A549 (cell line): ENCODE measurements at regions not wholly inside any gene's neighbourhood (a gene's known extent, or its start where the extent isn't known, plus 50 kb on each side); places are given as distances from the start of the nearest gene placed in this dataset.

ENCODE experiments used
- ATAC-seq, 2 experiments: fragments of 200-7000 bp in 1 of 2; fragments of >200 bp in 1 of 2; cut with Nextera tagmentation in 1 of 2; cut with Tn5 transposase in 1 of 2; 3 replicates each; pipeline versions ENCODE4 v1.8.0 to v1.9.1; 2018 to 2020; ENCODE audit warnings: mild to moderate bottlenecking in 1 of 2, moderate library complexity in 1 of 2
- CTCF ChIA-PET: fragments of 300-600 bp; sonication (Branson Sonifier 250); formaldehyde crosslinking; extraction: SDS; loops from one replicate; lab custom pipeline; 2021; ENCODE audit warnings: antibody characterized with exemption, inconsistent platforms; lab: Yijun Ruan, JAX
- POLR2A ChIA-PET: fragments of 350-600 bp; formaldehyde crosslinking; extraction: SDS; loops from one replicate; lab custom pipeline; 2021; ENCODE audit warnings: antibody characterized with exemption, inconsistent platforms; lab: Yijun Ruan, JAX
- DNase-seq, 2 experiments: peaks; one replicate each; pipeline versions ENCODE4 v3.0.0 to v3.0.0-alpha.2; 2011 to 2016; ENCODE audit warnings: low read depth in 1 of 2, low spot score in 1 of 2
- FAIRE-seq: peaks from 2 replicates; lab custom pipeline; 2011; peaks lifted over from hg19 to GRCh38; lab: Jason Lieb, UNC
- H3K27ac ChIP-seq, 2 experiments: fragments of >200 bp; sonication (Bioruptor Twin); formaldehyde crosslinking; 3 replicates each; pipeline ENCODE4 v1.5.1; 2016 to 2017
- H3K4me1 ChIP-seq: fragments of >200 bp; sonication (Bioruptor Twin); formaldehyde crosslinking; 3 replicates; pipeline ENCODE4 v1.6.1; 2016
- H3K4me2 ChIP-seq: fragments of >200 bp; sonication (Bioruptor Twin); formaldehyde crosslinking; 3 replicates; pipeline ENCODE4 v1.6.1; 2016
- H3K4me3 ChIP-seq: fragments of >200 bp; sonication (Bioruptor Twin); formaldehyde crosslinking; 3 replicates; pipeline ENCODE4 v1.5.1; 2016
- H3K9me3 ChIP-seq: fragments of >200 bp; sonication (Bioruptor Twin); formaldehyde crosslinking; 3 replicates; pipeline ENCODE4 v1.6.1; 2016
- BHLHE40 ChIP-seq: IDR thresholded peaks from 2 replicates; pipeline ENCODE4 v1.6.1; 2012; ENCODE audit warnings: low read depth, low read length, inconsistent platforms
- CBX2 ChIP-seq: fragments of 200-600 bp; sonication (generic); IDR thresholded peaks from 2 replicates; pipeline ENCODE4 v1.6.1; 2016; ENCODE audit warnings: low read depth, mild to moderate bottlenecking, borderline replicate concordance
- CEBPB ChIP-seq, 2 experiments: fragments of >200 bp in 1 of 2; sonication (Bioruptor Twin) in 1 of 2; formaldehyde crosslinking in 1 of 2; IDR thresholded peaks; 2 replicates each; pipeline ENCODE4 v1.6.1; 2012 to 2016
- CHD4 ChIP-seq: fragments of 200-600 bp; sonication (generic); IDR thresholded peaks from 2 replicates; pipeline ENCODE4 v1.6.1; 2016; ENCODE audit warnings: antibody characterized with exemption, mild to moderate bottlenecking, borderline replicate concordance
- EHMT2 ChIP-seq: fragments of 200-600 bp; sonication (generic); IDR thresholded peaks from 2 replicates; pipeline ENCODE4 v1.6.1; 2016; ENCODE audit warnings: antibody characterized with exemption, low read depth, mild to moderate bottlenecking, moderate library complexity
- ELK1 ChIP-seq: fragments of 150-350 bp; IDR thresholded peaks from 2 replicates; pipeline ENCODE4 v1.6.1; 2014; ENCODE audit warnings: low read depth, mild to moderate bottlenecking, low read length
- ESRRA ChIP-seq: fragments of 150-350 bp; IDR thresholded peaks from 2 replicates; pipeline ENCODE4 v1.6.1; 2014; ENCODE audit warnings: mild to moderate bottlenecking, low read length, borderline replicate concordance
- FOSB ChIP-seq: fragments of 250-450 bp; sonication (Bioruptor Pico); IDR thresholded peaks from 2 replicates; pipeline ENCODE4 v1.5.0; 2020; ENCODE audit warnings: mild to moderate bottlenecking, moderate library complexity
- FOSL2 ChIP-seq, 2 experiments: fragments of 450-650 bp in 1 of 2; fragments of >200 bp in 1 of 2; sonication (Bioruptor Twin) in 1 of 2; formaldehyde crosslinking; IDR thresholded peaks; 2 replicates each; pipeline versions ENCODE4 v1.5.0 to v1.6.1; 2016 to 2020; ENCODE audit warnings: mild to moderate bottlenecking in 1 of 2, moderate library complexity in 1 of 2
- HEYL ChIP-seq: fragments of 250-450 bp; sonication (Bioruptor Pico); IDR thresholded peaks from 2 replicates; pipeline ENCODE4 v1.8.0; 2021; ENCODE audit warnings: mild to moderate bottlenecking, moderate library complexity
- HOXB5 ChIP-seq: fragments of 250-450 bp; sonication (Bioruptor Pico); IDR thresholded peaks from 2 replicates; pipeline ENCODE4 v1.5.0; 2020; ENCODE audit warnings: mild to moderate bottlenecking, moderate library complexity
- KDM1A ChIP-seq: fragments of 200-600 bp; sonication (generic); IDR thresholded peaks from 2 replicates; pipeline ENCODE4 v1.6.1; 2016; ENCODE audit warnings: low read depth, mild to moderate bottlenecking
- KDM5A ChIP-seq: fragments of 200-600 bp; sonication (generic); IDR thresholded peaks from 2 replicates; pipeline ENCODE4 v1.6.1; 2016; ENCODE audit warnings: antibody characterized with exemption, mild to moderate bottlenecking
- MAFK ChIP-seq: fragments of 450-650 bp; IDR thresholded peaks from 2 replicates; pipeline ENCODE4 v1.6.1; 2014; ENCODE audit not compliant: partially characterized antibody
- MAZ ChIP-seq: fragments of 150-350 bp; IDR thresholded peaks from 2 replicates; pipeline ENCODE4 v1.6.1; 2014; ENCODE audit warnings: antibody characterized with exemption, low read depth, low read length, borderline replicate concordance
- NFE2L2 ChIP-seq: fragments of 150-350 bp; conservative IDR thresholded peaks from 2 replicates; pipeline ENCODE4 v1.6.1; 2014; ENCODE audit warnings: low read length
- POLR2A ChIP-seq: IDR thresholded peaks from 2 replicates; pipeline ENCODE4 v1.6.1; 2012; ENCODE audit warnings: mild to moderate bottlenecking, low read length
- RAD21 ChIP-seq, 2 experiments: fragments of >200 bp in 1 of 2; sonication (Bioruptor Twin) in 1 of 2; formaldehyde crosslinking in 1 of 2; IDR thresholded peaks in 1 of 2; conservative IDR thresholded peaks in 1 of 2; 2 replicates in 1 of 2; 3 replicates in 1 of 2; pipeline ENCODE4 v1.6.1; 2012 to 2018; ENCODE audit warnings: inconsistent platforms in 1 of 2
- RARB ChIP-seq: fragments of 250-450 bp; sonication (Bioruptor Pico); IDR thresholded peaks from 2 replicates; pipeline ENCODE4 v1.8.0; 2021; ENCODE audit warnings: mild to moderate bottlenecking, moderate library complexity
- RNF2 ChIP-seq: fragments of 200-600 bp; sonication (generic); IDR thresholded peaks from 2 replicates; pipeline ENCODE4 v1.6.1; 2016; ENCODE audit warnings: low read depth, mild to moderate bottlenecking, antibody characterized with exemption, moderate library complexity, borderline replicate concordance
- SREBF2 ChIP-seq: fragments of 450-650 bp; IDR thresholded peaks from 2 replicates; pipeline ENCODE4 v1.6.1; 2014; ENCODE audit warnings: mild to moderate bottlenecking, moderate library complexity
- TP53 ChIP-seq: fragments of 250-450 bp; sonication (Bioruptor Pico); IDR thresholded peaks from 2 replicates; pipeline ENCODE4 v1.5.0; 2021; ENCODE audit warnings: mild to moderate bottlenecking, moderate library complexity
- USF2 ChIP-seq: fragments of 450-650 bp; IDR thresholded peaks from 2 replicates; pipeline ENCODE4 v1.6.1; 2014; ENCODE audit warnings: antibody characterized with exemption
- ZC3H11A ChIP-seq: fragments of 450-650 bp; IDR thresholded peaks from 2 replicates; pipeline ENCODE4 v1.6.1; 2014; ENCODE audit warnings: antibody characterized with exemption, mild to moderate bottlenecking
- ZSCAN20 ChIP-seq: fragments of 250-450 bp; sonication (Bioruptor Pico); IDR thresholded peaks from 2 replicates; pipeline ENCODE4 v1.8.0; 2022; ENCODE audit warnings: mild to moderate bottlenecking, moderate library complexity
- WGBS: methylation state at CpG from one replicate; pipeline ENCODE4 v1.1.6; 2017; ENCODE audit errors: missing lambda C conversion rate; 5-methylcytosine and 5-hydroxymethylcytosine counted together
- TF ChIP-seq, protein P1 (sequence below): fragments of >200 bp; sonication (Bioruptor Twin); formaldehyde crosslinking; IDR thresholded peaks from 3 replicates; pipeline ENCODE4 v1.5.1; 2016
- TF ChIP-seq, protein P2 (sequence below): fragments of 200-600 bp; sonication (generic); IDR thresholded peaks from 2 replicates; pipeline ENCODE4 v1.6.1; 2016; ENCODE audit warnings: antibody characterized with exemption, mild to moderate bottlenecking, moderate library complexity
- TF ChIP-seq, protein P3 (sequence below): fragments of >200 bp; sonication (Bioruptor Twin); formaldehyde crosslinking; IDR thresholded peaks from 2 replicates; pipeline ENCODE4 v1.6.1; 2016
- TF ChIP-seq, protein P4 (sequence below): IDR thresholded peaks from 2 replicates; pipeline ENCODE4 v1.6.1; 2012

GRCh38 chr13:63632321-63632720 is 2216.7 kb upstream of the PCDH20 start:
- 13% methylated on average over 3 of the region's 3 CpGs for WGBS
- Histone ChIP-seq H3K4me3 (no peak overlapping the region), H3K27ac (no peak overlapping the region), H3K9me3 (no peaks in the 10 kb centered on the region), H3K4me2 (no peak overlapping the region), H3K4me1 (no peaks in the 10 kb centered on the region)
- TF ChIP-seq ESRRA (no peak), CHD4 (no peak), NFE2L2 (no peak), HEYL (CRISPR knock-in tag) (no peak), USF2 (no peak), FOSL2 (IDR thresholded peaks at IDR 0.05) (no peak), FOSL2 (CRISPR knock-in tag; IDR thresholded peaks at IDR 0.05) (no peak), RARB (no peak), CEBPB (IDR thresholded peaks at IDR 0.05) (no peak), MAFK (no peak), MAZ (no peak), CBX2 (no peak), BHLHE40 (no peak), RAD21 (conservative IDR thresholded peaks at IDR 0.05 in 1 of 2, IDR thresholded peaks at IDR 0.05 in 1 of 2) (no peak), SREBF2 (no peak), KDM1A (no peak), ELK1 (no peak), ZSCAN20 (CRISPR knock-in tag) (no peak)
- TF ChIP-seq, protein P1, sequence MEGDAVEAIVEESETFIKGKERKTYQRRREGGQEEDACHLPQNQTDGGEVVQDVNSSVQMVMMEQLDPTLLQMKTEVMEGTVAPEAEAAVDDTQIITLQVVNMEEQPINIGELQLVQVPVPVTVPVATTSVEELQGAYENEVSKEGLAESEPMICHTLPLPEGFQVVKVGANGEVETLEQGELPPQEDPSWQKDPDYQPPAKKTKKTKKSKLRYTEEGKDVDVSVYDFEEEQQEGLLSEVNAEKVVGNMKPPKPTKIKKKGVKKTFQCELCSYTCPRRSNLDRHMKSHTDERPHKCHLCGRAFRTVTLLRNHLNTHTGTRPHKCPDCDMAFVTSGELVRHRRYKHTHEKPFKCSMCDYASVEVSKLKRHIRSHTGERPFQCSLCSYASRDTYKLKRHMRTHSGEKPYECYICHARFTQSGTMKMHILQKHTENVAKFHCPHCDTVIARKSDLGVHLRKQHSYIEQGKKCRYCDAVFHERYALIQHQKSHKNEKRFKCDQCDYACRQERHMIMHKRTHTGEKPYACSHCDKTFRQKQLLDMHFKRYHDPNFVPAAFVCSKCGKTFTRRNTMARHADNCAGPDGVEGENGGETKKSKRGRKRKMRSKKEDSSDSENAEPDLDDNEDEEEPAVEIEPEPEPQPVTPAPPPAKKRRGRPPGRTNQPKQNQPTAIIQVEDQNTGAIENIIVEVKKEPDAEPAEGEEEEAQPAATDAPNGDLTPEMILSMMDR: no peak
- TF ChIP-seq, protein P2, sequence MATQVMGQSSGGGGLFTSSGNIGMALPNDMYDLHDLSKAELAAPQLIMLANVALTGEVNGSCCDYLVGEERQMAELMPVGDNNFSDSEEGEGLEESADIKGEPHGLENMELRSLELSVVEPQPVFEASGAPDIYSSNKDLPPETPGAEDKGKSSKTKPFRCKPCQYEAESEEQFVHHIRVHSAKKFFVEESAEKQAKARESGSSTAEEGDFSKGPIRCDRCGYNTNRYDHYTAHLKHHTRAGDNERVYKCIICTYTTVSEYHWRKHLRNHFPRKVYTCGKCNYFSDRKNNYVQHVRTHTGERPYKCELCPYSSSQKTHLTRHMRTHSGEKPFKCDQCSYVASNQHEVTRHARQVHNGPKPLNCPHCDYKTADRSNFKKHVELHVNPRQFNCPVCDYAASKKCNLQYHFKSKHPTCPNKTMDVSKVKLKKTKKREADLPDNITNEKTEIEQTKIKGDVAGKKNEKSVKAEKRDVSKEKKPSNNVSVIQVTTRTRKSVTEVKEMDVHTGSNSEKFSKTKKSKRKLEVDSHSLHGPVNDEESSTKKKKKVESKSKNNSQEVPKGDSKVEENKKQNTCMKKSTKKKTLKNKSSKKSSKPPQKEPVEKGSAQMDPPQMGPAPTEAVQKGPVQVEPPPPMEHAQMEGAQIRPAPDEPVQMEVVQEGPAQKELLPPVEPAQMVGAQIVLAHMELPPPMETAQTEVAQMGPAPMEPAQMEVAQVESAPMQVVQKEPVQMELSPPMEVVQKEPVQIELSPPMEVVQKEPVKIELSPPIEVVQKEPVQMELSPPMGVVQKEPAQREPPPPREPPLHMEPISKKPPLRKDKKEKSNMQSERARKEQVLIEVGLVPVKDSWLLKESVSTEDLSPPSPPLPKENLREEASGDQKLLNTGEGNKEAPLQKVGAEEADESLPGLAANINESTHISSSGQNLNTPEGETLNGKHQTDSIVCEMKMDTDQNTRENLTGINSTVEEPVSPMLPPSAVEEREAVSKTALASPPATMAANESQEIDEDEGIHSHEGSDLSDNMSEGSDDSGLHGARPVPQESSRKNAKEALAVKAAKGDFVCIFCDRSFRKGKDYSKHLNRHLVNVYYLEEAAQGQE: no peak
- TF ChIP-seq, protein P3, sequence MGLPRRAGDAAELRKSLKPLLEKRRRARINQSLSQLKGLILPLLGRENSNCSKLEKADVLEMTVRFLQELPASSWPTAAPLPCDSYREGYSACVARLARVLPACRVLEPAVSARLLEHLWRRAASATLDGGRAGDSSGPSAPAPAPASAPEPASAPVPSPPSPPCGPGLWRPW: no peak
- no peak for ATAC-seq
- ChIA-PET POLR2A (no interaction called here), CTCF (no interaction called here)
- DNase-seq: no peak
- no peak for FAIRE-seq

GRCh38 chr13:63631006-63631405 is 2215.4 kb upstream of the PCDH20 start:
- ATAC-seq: no peak
- no peak for FAIRE-seq
- no peaks in the 10 kb centered on the region for H3K4me1 ChIP-seq
- no peak overlapping the region for H3K4me2 ChIP-seq
- ChIA-PET CTCF (no interaction called here), POLR2A (no interaction called here)
- no peaks in the 10 kb centered on the region for H3K9me3 ChIP-seq
- no peak overlapping the region for H3K4me3 ChIP-seq
- no peak for DNase-seq
- WGBS: 61% methylated on average over 3 of the region's 3 CpGs
- no peak overlapping the region for H3K27ac ChIP-seq
- TF ChIP-seq FOSB: no peak
- TF ChIP-seq, protein P3: no peak
- TF ChIP-seq, protein P4, sequence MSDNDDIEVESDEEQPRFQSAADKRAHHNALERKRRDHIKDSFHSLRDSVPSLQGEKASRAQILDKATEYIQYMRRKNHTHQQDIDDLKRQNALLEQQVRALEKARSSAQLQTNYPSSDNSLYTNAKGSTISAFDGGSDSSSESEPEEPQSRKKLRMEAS: no peak
- TF ChIP-seq KDM5A: no peak
- TF ChIP-seq NFE2L2: no peak
- TF ChIP-seq EHMT2: no peak
- no peak for TF ChIP-seq POLR2A
- no peak for TF ChIP-seq TP53 (CRISPR knock-in tag)
- TF ChIP-seq HOXB5 (CRISPR knock-in tag): no peak
- TF ChIP-seq ELK1: no peak
- TF ChIP-seq ZC3H11A: no peak
- TF ChIP-seq RNF2: no peak
